Fibroblast of lung (primary cell): ENCODE measurements at regions not wholly inside any gene's neighbourhood (a gene's known extent, or its start where the extent isn't known, plus 50 kb on each side); places are given as distances from the start of the nearest gene placed in this dataset.

Experiments
- CTCF ChIP-seq, 2 donors: IDR thresholded peaks in 1 of 2; conservative IDR thresholded peaks in 1 of 2; 1 replicate in 1 of 2; 2 replicates in 1 of 2; pipeline ENCODE4 v1.5.1; 2011 to 2012; ENCODE audit warnings: low read length in 2 of 2, control low read depth in 1 of 2, inconsistent platforms in 1 of 2, low read depth in 1 of 2, mild to moderate bottlenecking in 1 of 2
- EZH2 ChIP-seq: IDR thresholded peaks from 2 replicates; pipeline ENCODE4 v1.5.1; 2012; ENCODE audit warnings: low read length, control low read depth, mild to moderate bottlenecking; ENCODE audit errors: missing control alignments

- TF ChIP-seq CTCF (conservative IDR thresholded peaks at IDR 0.05 in 1 of 2, IDR thresholded peaks at IDR 0.05 in 1 of 2; ENCODE audit: low read depth in 1 of 2, low read length in 2 of 2) (no peak), EZH2 (no peak)
These were observed 348.2 kb downstream of the ZSWIM6 start for GRCh38 chr5:61680247-61680646.
